ENCODE measurements at regions not wholly inside any gene's neighbourhood (a gene's known extent, or its start where the extent isn't known, plus 50 kb on each side); places are given as distances from the start of the nearest gene placed in this dataset.
A peak's percentile ranks its signal among the peaks of the same experiment; 100 is the strongest.

DNA sequence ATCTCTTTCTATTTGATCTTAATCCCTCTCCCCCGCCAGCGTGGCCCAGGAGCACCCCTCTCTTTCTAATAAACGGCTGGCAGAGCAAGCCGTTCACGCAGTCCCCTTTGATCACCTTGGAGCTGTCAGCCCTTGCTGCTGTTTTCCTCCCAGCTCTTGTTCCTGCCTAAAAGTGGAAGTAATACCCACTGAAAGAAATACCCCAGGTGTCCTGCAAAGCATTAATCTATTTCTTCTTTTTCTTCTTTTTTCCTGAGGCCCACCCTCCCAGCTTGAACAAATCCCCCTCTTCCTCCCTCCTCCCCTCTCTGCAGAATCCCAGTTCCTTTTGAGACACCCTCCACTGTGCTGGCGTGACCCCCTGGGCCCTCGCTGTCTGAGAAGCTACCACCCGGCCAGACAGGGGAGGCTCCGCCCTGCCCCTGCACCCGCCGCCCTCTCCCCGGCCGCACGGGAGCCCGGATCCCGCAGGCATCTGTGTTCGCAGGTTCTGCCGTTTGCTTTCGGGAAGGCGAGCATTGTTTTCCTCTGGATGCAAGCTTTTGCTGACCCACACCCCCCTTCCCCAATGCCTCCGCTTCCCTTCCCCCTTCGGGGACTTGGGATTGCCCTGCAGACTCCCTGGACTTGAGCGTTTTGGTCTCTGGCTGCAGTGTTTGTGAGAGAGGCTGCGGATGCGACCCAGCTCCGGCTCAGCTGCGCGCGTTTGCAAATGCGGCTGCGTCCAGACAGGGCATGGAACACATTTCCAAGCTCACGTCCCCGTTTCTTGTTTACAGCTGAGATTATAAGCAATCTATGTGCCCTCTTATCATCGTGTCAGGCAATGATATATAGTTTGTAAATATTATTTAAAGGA, 631.5 kb downstream of the NYAP2 start:
- H3K27me3 Mint-ChIP-seq (ENCODE audit: insufficient read depth, unreplicated experiment), result no peaks in the 10 kb centered on the region
- H3K36me3 Mint-ChIP-seq (ENCODE audit: insufficient read depth, unreplicated experiment), result no peaks in the 10 kb centered on the region
- DNase-seq (ENCODE audit: unreplicated experiment), result peak; percentile 51
- H3K4me1 Mint-ChIP-seq (ENCODE audit: insufficient read depth, unreplicated experiment), result peaks cover 21% of the 10 kb centered on the region
- BruUV-seq (replicated peaks), result no TSS peak
- POLR2A ChIA-PET, result interaction anchor here (0.6 to 3.3 kb wide), 11 partner anchors 9 to 791 kb away, joined by 3 to 16 read pairs (median 4); no protein-coding TSS in a partner anchor
- CTCF ChIA-PET, result interaction anchor here (0.8 to 1.1 kb wide), 4 partner anchors 11 to 359 kb away, joined by 3 to 4 read pairs (median 4); no protein-coding TSS in a partner anchor
- H3K9me3 Mint-ChIP-seq (ENCODE audit: unreplicated experiment), result peaks cover 8% of the 10 kb centered on the region
- H3K4me3 Mint-ChIP-seq (ENCODE audit: unreplicated experiment), result peak overlapping the region; percentile 74
- TF ChIP-seq, protein P1, sequence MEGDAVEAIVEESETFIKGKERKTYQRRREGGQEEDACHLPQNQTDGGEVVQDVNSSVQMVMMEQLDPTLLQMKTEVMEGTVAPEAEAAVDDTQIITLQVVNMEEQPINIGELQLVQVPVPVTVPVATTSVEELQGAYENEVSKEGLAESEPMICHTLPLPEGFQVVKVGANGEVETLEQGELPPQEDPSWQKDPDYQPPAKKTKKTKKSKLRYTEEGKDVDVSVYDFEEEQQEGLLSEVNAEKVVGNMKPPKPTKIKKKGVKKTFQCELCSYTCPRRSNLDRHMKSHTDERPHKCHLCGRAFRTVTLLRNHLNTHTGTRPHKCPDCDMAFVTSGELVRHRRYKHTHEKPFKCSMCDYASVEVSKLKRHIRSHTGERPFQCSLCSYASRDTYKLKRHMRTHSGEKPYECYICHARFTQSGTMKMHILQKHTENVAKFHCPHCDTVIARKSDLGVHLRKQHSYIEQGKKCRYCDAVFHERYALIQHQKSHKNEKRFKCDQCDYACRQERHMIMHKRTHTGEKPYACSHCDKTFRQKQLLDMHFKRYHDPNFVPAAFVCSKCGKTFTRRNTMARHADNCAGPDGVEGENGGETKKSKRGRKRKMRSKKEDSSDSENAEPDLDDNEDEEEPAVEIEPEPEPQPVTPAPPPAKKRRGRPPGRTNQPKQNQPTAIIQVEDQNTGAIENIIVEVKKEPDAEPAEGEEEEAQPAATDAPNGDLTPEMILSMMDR (IDR thresholded peaks at IDR 0.05; ENCODE audit: unreplicated experiment), result no peak
- intact Hi-C loops (cut with micrococcal nuclease), result loop anchor here (10.0 kb wide), 1 partner anchor 764 kb away; the partner anchor contains the start of gene IRS1
- no peak overlapping the region for H3K27ac Mint-ChIP-seq (ENCODE audit: low read depth, unreplicated experiment)

DNA sequence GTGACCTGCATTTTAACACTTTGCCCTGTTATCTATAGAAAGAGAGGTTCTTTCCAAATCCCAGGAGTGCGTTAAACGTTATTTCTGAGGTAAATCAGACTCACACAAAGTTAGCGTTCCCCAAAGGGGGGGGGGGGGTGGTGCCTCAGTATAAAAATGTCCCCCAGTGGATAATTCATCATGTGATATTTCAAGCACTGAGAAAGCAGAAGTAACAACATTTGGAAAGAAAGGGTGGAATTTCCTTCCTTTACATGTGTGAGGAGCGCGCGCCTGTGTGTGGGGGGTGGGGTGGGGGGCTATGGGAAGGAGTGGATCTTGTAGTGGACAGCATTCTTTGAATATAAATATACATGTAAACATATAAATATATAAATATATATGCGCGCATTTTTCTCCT, 630.9 kb downstream of the NYAP2 start:
- Mint-ChIP-seq H3K27me3 (ENCODE audit: insufficient read depth, unreplicated experiment) (no peaks in the 10 kb centered on the region), H3K27ac (ENCODE audit: low read depth, unreplicated experiment) (no peak overlapping the region), H3K4me1 (ENCODE audit: insufficient read depth, unreplicated experiment) (peaks cover 21% of the 10 kb centered on the region), H3K4me3 (ENCODE audit: unreplicated experiment) (peak overlapping the region; percentile 74), H3K36me3 (ENCODE audit: insufficient read depth, unreplicated experiment) (no peaks in the 10 kb centered on the region), H3K9me3 (ENCODE audit: unreplicated experiment) (peaks cover 7% of the 10 kb centered on the region)
- intact Hi-C loops (cut with micrococcal nuclease), result loop anchor here (10.0 kb wide), 1 partner anchor 764 kb away; the partner anchor contains the start of gene IRS1
- BruUV-seq (replicated peaks), result no TSS peak
- POLR2A ChIA-PET, result interaction anchor here (0.6 to 3.3 kb wide), 8 partner anchors 9 to 792 kb away, joined by 3 to 16 read pairs (median 4); no protein-coding TSS in a partner anchor
- CTCF ChIA-PET, result interaction anchor here (0.7 to 1.1 kb wide), 3 partner anchors 11 to 87 kb away, joined by 3 to 4 read pairs (median 3); no protein-coding TSS in a partner anchor
- TF ChIP-seq, protein P1 (IDR thresholded peaks at IDR 0.05; ENCODE audit: unreplicated experiment), result no peak
- no peak for DNase-seq (ENCODE audit: unreplicated experiment)

DNA sequence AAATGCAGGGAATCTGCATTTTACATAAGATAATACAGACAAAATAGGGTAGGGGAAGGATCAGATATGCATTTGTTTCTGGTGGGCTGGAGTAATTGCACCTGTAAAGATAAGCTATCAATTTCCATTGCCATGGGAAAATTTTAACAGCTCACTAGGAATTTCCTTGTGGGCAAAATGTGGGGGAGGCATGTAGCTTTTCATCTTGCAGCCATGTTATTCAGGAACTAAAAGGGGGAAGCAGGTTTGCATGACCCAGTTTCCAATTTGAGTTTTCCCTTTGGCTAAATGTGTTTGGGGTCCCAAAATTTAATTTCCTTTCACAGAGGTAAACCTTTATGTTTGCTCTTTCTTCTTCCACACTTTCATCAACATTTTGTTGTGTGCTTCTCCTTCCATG, 624.4 kb downstream of the NYAP2 start:
- H3K9me3 Mint-ChIP-seq (ENCODE audit: unreplicated experiment), result peaks cover 5% of the 10 kb centered on the region
- DNase-seq (ENCODE audit: unreplicated experiment), result no peak
- H3K27ac Mint-ChIP-seq (ENCODE audit: low read depth, unreplicated experiment), result no peak overlapping the region
- no peak overlapping the region for H3K4me3 Mint-ChIP-seq (ENCODE audit: unreplicated experiment)
- CTCF ChIA-PET, result no interaction called here
- intact Hi-C loops (cut with micrococcal nuclease), result no loop called here
- peaks cover 6% of the 10 kb centered on the region for H3K4me1 Mint-ChIP-seq (ENCODE audit: insufficient read depth, unreplicated experiment)
- TF ChIP-seq, protein P1 (IDR thresholded peaks at IDR 0.05; ENCODE audit: unreplicated experiment), result no peak
- H3K27me3 Mint-ChIP-seq (ENCODE audit: insufficient read depth, unreplicated experiment), result no peaks in the 10 kb centered on the region
- POLR2A ChIA-PET, result no interaction called here
- no peaks in the 10 kb centered on the region for H3K36me3 Mint-ChIP-seq (ENCODE audit: insufficient read depth, unreplicated experiment)
- BruUV-seq (replicated peaks), result no TSS peak

DNA sequence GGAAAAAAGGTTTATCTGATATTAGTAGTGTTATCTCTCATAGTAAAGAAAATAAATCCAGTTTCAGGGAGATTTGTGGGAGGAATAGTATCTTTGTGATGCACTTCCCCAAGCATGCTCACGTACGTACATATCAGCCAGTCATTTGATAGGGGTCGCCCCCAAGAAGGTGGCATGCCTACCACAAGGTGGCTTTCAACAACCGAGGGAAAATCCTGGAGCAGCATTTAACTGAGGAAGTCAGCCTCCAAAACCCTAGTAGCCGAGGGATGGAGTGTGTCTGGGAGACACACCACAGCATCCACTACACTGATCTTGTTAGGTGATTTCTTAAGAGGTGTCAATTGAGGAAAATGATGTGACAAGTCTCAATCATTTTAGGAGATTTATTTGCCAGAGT, 623.9 kb downstream of the NYAP2 start:
- Mint-ChIP-seq H3K36me3 (ENCODE audit: insufficient read depth, unreplicated experiment) (no peaks in the 10 kb centered on the region), H3K9me3 (ENCODE audit: unreplicated experiment) (peaks cover 6% of the 10 kb centered on the region), H3K4me1 (ENCODE audit: insufficient read depth, unreplicated experiment) (peaks cover 6% of the 10 kb centered on the region), H3K27me3 (ENCODE audit: insufficient read depth, unreplicated experiment) (no peaks in the 10 kb centered on the region), H3K27ac (ENCODE audit: low read depth, unreplicated experiment) (no peak overlapping the region), H3K4me3 (ENCODE audit: unreplicated experiment) (no peak overlapping the region)
- no TSS peak for BruUV-seq (replicated peaks)
- intact Hi-C loops (cut with micrococcal nuclease), result no loop called here
- DNase-seq (ENCODE audit: unreplicated experiment), result no peak
- TF ChIP-seq, protein P1 (IDR thresholded peaks at IDR 0.05; ENCODE audit: unreplicated experiment), result no peak
- CTCF ChIA-PET, result interaction anchor here (0.6 kb wide), 1 partner anchor 598 kb away, joined by 3 read pairs; no protein-coding TSS in a partner anchor
- POLR2A ChIA-PET, result no interaction called here

Data from MCF 10A (cell line).